ENCODE measurements at regions not wholly inside any gene's neighbourhood (a gene's known extent, or its start where the extent isn't known, plus 50 kb on each side); places are given as distances from the start of the nearest gene placed in this dataset.

- TF ChIP-seq, protein P1, sequence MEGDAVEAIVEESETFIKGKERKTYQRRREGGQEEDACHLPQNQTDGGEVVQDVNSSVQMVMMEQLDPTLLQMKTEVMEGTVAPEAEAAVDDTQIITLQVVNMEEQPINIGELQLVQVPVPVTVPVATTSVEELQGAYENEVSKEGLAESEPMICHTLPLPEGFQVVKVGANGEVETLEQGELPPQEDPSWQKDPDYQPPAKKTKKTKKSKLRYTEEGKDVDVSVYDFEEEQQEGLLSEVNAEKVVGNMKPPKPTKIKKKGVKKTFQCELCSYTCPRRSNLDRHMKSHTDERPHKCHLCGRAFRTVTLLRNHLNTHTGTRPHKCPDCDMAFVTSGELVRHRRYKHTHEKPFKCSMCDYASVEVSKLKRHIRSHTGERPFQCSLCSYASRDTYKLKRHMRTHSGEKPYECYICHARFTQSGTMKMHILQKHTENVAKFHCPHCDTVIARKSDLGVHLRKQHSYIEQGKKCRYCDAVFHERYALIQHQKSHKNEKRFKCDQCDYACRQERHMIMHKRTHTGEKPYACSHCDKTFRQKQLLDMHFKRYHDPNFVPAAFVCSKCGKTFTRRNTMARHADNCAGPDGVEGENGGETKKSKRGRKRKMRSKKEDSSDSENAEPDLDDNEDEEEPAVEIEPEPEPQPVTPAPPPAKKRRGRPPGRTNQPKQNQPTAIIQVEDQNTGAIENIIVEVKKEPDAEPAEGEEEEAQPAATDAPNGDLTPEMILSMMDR (IDR thresholded peaks at IDR 0.05; ENCODE audit: insufficient read depth, low read depth, low read length), result no peak
- no peak overlapping the region for H3K4me3 ChIP-seq (ENCODE audit: low read depth, low read length)
- DNase-seq (ENCODE audit: low read depth), result no peak
Observed at GRCh38 chr4:10942156-10942555, 257.6 kb upstream of the CLNK start.

DNA sequence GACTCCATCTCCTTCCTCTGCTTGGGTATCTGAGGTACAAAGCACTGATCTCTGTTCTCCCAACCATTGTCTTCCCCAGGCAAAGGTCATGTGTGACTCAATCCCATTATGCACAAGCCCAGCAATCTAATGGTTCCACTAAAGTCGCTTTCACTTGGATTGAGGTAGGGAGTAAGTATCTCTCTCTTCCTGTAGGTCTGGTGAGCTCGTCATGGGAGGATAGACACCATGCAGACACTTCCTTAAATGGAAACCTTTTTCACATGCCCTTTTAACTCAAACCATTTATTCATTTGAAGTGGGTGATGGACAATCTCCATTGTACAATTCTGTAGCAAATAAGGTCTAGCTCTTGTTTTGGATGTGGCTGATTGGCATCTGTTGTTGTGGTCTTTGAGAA is 245.2 kb upstream of the CLNK start:
- TF ChIP-seq, protein P1 (IDR thresholded peaks at IDR 0.05; ENCODE audit: insufficient read depth, low read depth, low read length), result no peak
- no peak for DNase-seq (ENCODE audit: low read depth)
- H3K4me3 ChIP-seq (ENCODE audit: low read depth, low read length), result no peak overlapping the region

DNA sequence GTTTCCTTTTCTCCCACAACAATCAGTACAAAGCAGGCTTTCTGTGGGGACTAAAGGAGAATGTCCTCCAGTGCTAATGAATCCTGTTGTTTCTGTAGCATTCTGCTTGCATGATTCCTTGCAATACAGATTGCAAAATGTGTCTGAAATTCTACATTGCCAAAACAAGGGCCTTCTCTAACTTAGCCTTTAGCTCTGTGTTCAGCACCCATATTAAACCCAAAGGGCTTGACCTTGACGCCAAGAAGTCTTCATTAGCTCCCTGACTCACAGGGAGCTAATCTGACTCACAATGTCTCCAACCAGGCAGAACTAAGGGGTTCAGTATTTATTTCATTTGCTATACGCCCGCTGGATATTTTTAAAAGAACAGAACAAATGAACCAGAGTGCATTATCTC is 241.4 kb upstream of the CLNK start:
- DNase-seq (ENCODE audit: low read depth), result no peak
- no peak overlapping the region for H3K4me3 ChIP-seq (ENCODE audit: low read depth, low read length)
- TF ChIP-seq, protein P1 (IDR thresholded peaks at IDR 0.05; ENCODE audit: insufficient read depth, low read depth, low read length), result no peak

DNA sequence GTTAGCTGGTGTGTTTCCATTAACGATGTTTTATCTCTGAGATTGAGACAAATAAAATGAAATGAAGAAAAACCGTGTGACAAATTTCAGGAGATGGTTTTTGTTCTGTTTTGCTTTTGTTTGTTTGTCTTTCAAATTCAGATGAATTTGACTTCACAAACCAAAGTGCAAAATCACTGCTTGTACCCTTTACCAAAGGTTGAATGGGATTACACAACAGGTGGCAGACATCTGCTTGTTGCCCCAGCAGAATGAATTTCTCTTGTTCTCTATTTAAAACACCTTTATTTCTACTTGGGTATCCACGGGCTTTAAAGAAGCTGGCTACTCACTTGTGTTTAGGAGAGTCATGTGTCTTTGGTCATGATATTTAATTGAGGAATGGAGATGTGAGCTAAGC is 239.7 kb upstream of the CLNK start:
- TF ChIP-seq, protein P1 (IDR thresholded peaks at IDR 0.05; ENCODE audit: insufficient read depth, low read depth, low read length), result no peak
- no peak overlapping the region for H3K4me3 ChIP-seq (ENCODE audit: low read depth, low read length)
- DNase-seq (ENCODE audit: low read depth), result no peak

DNA sequence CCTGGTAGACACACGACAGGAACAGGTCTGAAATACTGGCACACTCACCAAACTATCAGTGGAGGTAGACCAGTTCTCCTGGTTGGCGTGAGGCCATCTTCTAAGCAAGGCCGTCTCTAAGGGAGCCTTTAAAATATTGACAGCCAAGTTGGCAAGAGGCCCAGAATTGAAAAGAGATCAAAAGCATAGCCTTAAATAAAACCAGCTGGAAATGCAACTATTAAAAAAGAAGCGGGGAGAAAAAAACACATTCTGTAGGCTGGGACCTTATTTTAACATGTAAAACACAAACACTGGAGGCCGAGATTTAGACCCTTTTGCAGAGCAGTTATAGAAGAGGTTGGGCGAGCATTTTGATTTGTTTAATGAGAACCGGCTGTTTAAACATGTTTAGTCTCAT is 233.0 kb upstream of the CLNK start:
- DNase-seq (ENCODE audit: low read depth), result no peak
- TF ChIP-seq, protein P1 (IDR thresholded peaks at IDR 0.05; ENCODE audit: insufficient read depth, low read depth, low read length), result no peak
- H3K4me3 ChIP-seq (ENCODE audit: low read depth, low read length), result no peak overlapping the region

- TF ChIP-seq, protein P1 (IDR thresholded peaks at IDR 0.05; ENCODE audit: insufficient read depth, low read depth, low read length), result no peak
- DNase-seq (ENCODE audit: low read depth), result no peak
- no peak overlapping the region for H3K4me3 ChIP-seq (ENCODE audit: low read depth, low read length)
Observed at GRCh38 chr4:10898072-10898471, 213.5 kb upstream of the CLNK start.

GRCh38 chr4:10897076-10897475 is 212.5 kb upstream of the CLNK start:
- no peak overlapping the region for H3K4me3 ChIP-seq (ENCODE audit: low read depth, low read length)
- TF ChIP-seq, protein P1 (IDR thresholded peaks at IDR 0.05; ENCODE audit: insufficient read depth, low read depth, low read length), result no peak
- DNase-seq (ENCODE audit: low read depth), result no peak
